ENCODE measurements at regions not wholly inside any gene's neighbourhood (a gene's known extent, or its start where the extent isn't known, plus 50 kb on each side); places are given as distances from the start of the nearest gene placed in this dataset.

DNA sequence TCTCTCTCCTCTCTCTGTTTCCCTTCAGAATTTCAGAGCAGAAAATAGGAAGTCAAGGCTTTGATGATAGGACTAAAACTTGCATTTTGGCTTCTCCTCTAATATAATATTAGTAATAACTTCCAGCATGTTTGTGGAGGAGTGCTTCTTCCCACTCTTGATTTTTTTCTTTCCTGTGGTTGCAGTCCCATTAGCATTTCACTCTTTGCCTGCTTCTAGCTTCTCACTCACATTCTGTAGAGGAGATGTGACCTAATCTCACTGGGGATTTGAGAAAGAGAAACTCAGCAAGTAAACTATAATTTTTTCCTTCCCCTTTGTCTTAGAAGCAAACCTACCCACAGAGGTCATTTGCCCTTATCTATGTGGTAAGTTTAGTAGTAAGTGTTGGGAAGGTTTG lies 169.4 kb upstream of the HTR2A start:
- TF ChIP-seq, protein P1, sequence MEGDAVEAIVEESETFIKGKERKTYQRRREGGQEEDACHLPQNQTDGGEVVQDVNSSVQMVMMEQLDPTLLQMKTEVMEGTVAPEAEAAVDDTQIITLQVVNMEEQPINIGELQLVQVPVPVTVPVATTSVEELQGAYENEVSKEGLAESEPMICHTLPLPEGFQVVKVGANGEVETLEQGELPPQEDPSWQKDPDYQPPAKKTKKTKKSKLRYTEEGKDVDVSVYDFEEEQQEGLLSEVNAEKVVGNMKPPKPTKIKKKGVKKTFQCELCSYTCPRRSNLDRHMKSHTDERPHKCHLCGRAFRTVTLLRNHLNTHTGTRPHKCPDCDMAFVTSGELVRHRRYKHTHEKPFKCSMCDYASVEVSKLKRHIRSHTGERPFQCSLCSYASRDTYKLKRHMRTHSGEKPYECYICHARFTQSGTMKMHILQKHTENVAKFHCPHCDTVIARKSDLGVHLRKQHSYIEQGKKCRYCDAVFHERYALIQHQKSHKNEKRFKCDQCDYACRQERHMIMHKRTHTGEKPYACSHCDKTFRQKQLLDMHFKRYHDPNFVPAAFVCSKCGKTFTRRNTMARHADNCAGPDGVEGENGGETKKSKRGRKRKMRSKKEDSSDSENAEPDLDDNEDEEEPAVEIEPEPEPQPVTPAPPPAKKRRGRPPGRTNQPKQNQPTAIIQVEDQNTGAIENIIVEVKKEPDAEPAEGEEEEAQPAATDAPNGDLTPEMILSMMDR (IDR thresholded peaks at IDR 0.05), result no peak
- no peaks in the 10 kb centered on the region for H3K27me3 Mint-ChIP-seq (ENCODE audit: low read depth in 2 of 2)
- H3K9me3 Mint-ChIP-seq, result peaks cover 1 to 7% of the 10 kb centered on the region in 2 donors
- no peaks in the 10 kb centered on the region for H3K27me3 ChIP-seq (ENCODE audit: control insufficient read depth, insufficient read depth, low read length)
- H3K36me3 ChIP-seq (ENCODE audit: control insufficient read depth, insufficient read depth, low read length), result no peaks in the 10 kb centered on the region
- H3K27ac Mint-ChIP-seq, result no peak overlapping the region
- no peaks in the 10 kb centered on the region for H3K36me3 Mint-ChIP-seq
- no peak overlapping the region for H3K4me3 Mint-ChIP-seq
- no peak overlapping the region for H3K4me3 ChIP-seq (ENCODE audit: low read length)
- H3K9me3 ChIP-seq (ENCODE audit: control insufficient read depth, insufficient read depth, low read length), result peaks cover 8% of the 10 kb centered on the region
- H3K4me1 Mint-ChIP-seq, result no peaks in the 10 kb centered on the region
- ATAC-seq (no peak), DNase-seq (no peak)
- H3K4me1 ChIP-seq (ENCODE audit: control insufficient read depth, insufficient read depth, low read length), result no peaks in the 10 kb centered on the region
- no peak overlapping the region for H3K27ac ChIP-seq (ENCODE audit: low read length)
- intact Hi-C loops (cut with micrococcal nuclease), result no loop called here

- H3K27me3 ChIP-seq (ENCODE audit: control insufficient read depth, insufficient read depth, low read length), result no peaks in the 10 kb centered on the region
- no peak for DNase-seq
- H3K9me3 Mint-ChIP-seq, result peaks cover 4 to 7% of the 10 kb centered on the region in 2 donors
- no peak overlapping the region for H3K4me3 Mint-ChIP-seq
- intact Hi-C loops (cut with micrococcal nuclease), result no loop called here
- no peak overlapping the region for H3K27ac Mint-ChIP-seq
- no peaks in the 10 kb centered on the region for H3K27me3 Mint-ChIP-seq (ENCODE audit: low read depth in 2 of 2)
- no peaks in the 10 kb centered on the region for H3K36me3 Mint-ChIP-seq
- H3K4me3 ChIP-seq (ENCODE audit: low read length), result no peak overlapping the region
- H3K36me3 ChIP-seq (ENCODE audit: control insufficient read depth, insufficient read depth, low read length), result no peaks in the 10 kb centered on the region
- H3K4me1 ChIP-seq (ENCODE audit: control insufficient read depth, insufficient read depth, low read length), result no peaks in the 10 kb centered on the region
- TF ChIP-seq, protein P1 (IDR thresholded peaks at IDR 0.05), result no peak
- H3K9me3 ChIP-seq (ENCODE audit: control insufficient read depth, insufficient read depth, low read length), result peaks cover 8% of the 10 kb centered on the region
- no peak overlapping the region for H3K27ac ChIP-seq (ENCODE audit: low read length)
- no peaks in the 10 kb centered on the region for H3K4me1 Mint-ChIP-seq
- no peak for ATAC-seq
- 73% methylated on average over 1 of the region's 2 CpGs for WGBS (ENCODE audit: insufficient coverage)
Observed at GRCh38 chr13:47064381-47064780, 167.5 kb upstream of the HTR2A start.

- Mint-ChIP-seq H3K9me3 (peaks cover 0 to 2% of the 10 kb centered on the region in 2 donors), H3K27me3 (ENCODE audit: low read depth in 2 of 2) (peaks cover 0 to 7% of the 10 kb centered on the region in 2 donors), H3K36me3 (no peaks in the 10 kb centered on the region), H3K27ac (no peak overlapping the region), H3K4me1 (no peaks in the 10 kb centered on the region), H3K4me3 (no peak overlapping the region)
- ATAC-seq (no peak), DNase-seq (no peak)
- Histone ChIP-seq H3K4me3 (ENCODE audit: low read length) (no peak overlapping the region), H3K4me1 (ENCODE audit: control insufficient read depth, insufficient read depth, low read length) (no peaks in the 10 kb centered on the region), H3K9me3 (ENCODE audit: control insufficient read depth, insufficient read depth, low read length) (no peaks in the 10 kb centered on the region), H3K27ac (ENCODE audit: low read length) (no peak overlapping the region), H3K36me3 (ENCODE audit: control insufficient read depth, insufficient read depth, low read length) (no peaks in the 10 kb centered on the region), H3K27me3 (ENCODE audit: control insufficient read depth, insufficient read depth, low read length) (no peaks in the 10 kb centered on the region)
- TF ChIP-seq, protein P1 (IDR thresholded peaks at IDR 0.05), result no peak
- 95% methylated on average over 2 of the region's 4 CpGs for WGBS (ENCODE audit: insufficient coverage)
- intact Hi-C loops (cut with micrococcal nuclease), result no loop called here
Observed at GRCh38 chr13:47049276-47049989, 152.6 kb upstream of the HTR2A start.

DNA sequence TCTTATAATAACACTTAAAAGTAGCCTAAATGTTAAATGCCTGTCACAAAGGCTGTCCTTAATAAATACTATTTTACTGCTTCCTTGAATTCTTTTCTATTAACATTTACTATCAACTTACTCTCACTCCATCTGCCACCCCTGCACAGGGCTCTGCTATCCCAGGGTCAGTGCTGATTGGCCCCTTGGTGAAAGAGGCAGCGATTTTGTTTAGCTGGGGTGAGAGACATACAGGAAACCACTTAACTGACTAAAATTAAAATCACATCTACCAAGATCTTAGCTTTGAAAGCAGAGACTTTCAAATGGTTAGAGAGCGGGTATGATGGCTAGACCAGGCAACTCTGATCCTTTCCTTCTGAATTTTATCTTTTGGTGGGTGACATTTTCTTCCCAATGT lies 149.9 kb upstream of the HTR2A start:
- DNase-seq (no peak), ATAC-seq (no peak)
- intact Hi-C loops (cut with micrococcal nuclease), result no loop called here
- peaks cover 0 to 2% of the 10 kb centered on the region in 2 donors for H3K9me3 Mint-ChIP-seq
- TF ChIP-seq, protein P1 (IDR thresholded peaks at IDR 0.05), result no peak
- Histone ChIP-seq H3K36me3 (ENCODE audit: control insufficient read depth, insufficient read depth, low read length) (no peaks in the 10 kb centered on the region), H3K27ac (ENCODE audit: low read length) (no peak overlapping the region), H3K27me3 (ENCODE audit: control insufficient read depth, insufficient read depth, low read length) (no peaks in the 10 kb centered on the region), H3K4me3 (ENCODE audit: low read length) (no peak overlapping the region), H3K4me1 (ENCODE audit: control insufficient read depth, insufficient read depth, low read length) (no peaks in the 10 kb centered on the region), H3K9me3 (ENCODE audit: control insufficient read depth, insufficient read depth, low read length) (no peaks in the 10 kb centered on the region)
- no peak overlapping the region for H3K4me3 Mint-ChIP-seq
- no peaks in the 10 kb centered on the region for H3K4me1 Mint-ChIP-seq
- peaks cover 0 to 13% of the 10 kb centered on the region in 2 donors for H3K27me3 Mint-ChIP-seq (ENCODE audit: low read depth in 2 of 2)
- H3K27ac Mint-ChIP-seq, result no peak overlapping the region
- 43% methylated on average over 1 of the region's 2 CpGs for WGBS (ENCODE audit: insufficient coverage)
- H3K36me3 Mint-ChIP-seq, result no peaks in the 10 kb centered on the region
